H9 (cell line): ENCODE measurements at regions not wholly inside any gene's neighbourhood (a gene's known extent, or its start where the extent isn't known, plus 50 kb on each side); places are given as distances from the start of the nearest gene placed in this dataset.
A peak's percentile ranks its signal among the peaks of the same experiment; 100 is the strongest.

Experiments used
- DNase-seq: peaks from one replicate; pipeline ENCODE4 v3.0.0-alpha.2; 2017
- H2AFZ ChIP-seq: one replicate; pipeline ENCODE4 v1.6.1; 2013; ENCODE audit warnings: mild to moderate bottlenecking, low read length, control low read depth, moderate library complexity
- H2AK5ac ChIP-seq: 2 replicates; pipeline ENCODE4 v1.6.1; 2013; ENCODE audit warnings: low read length, control low read depth, mixed read lengths; ENCODE audit not compliant: insufficient read length
- H2BK120ac ChIP-seq: one replicate; pipeline ENCODE4 v1.6.1; 2013; ENCODE audit warnings: low read depth, mild to moderate bottlenecking, low read length, control low read depth, inconsistent platforms; ENCODE audit not compliant: poor library complexity, severe bottlenecking
- H2BK12ac ChIP-seq: 2 replicates; pipeline ENCODE4 v1.6.1; 2013; ENCODE audit warnings: low read length, control low read depth, mixed read lengths, low read depth; ENCODE audit not compliant: insufficient read length
- H2BK15ac ChIP-seq: 2 replicates; pipeline ENCODE4 v1.6.1; 2013; ENCODE audit warnings: low read depth, low read length, control low read depth
- H2BK20ac ChIP-seq: one replicate; pipeline ENCODE4 v1.6.1; 2013; ENCODE audit warnings: low read depth, mild to moderate bottlenecking, low read length, control low read depth, inconsistent platforms; ENCODE audit not compliant: poor library complexity, severe bottlenecking
- H2BK5ac ChIP-seq: 2 replicates; pipeline ENCODE4 v1.6.1; 2013; ENCODE audit warnings: low read length, control low read depth, mixed read lengths; ENCODE audit not compliant: insufficient read length
- H3K14ac ChIP-seq: 2 replicates; pipeline ENCODE4 v1.6.1; 2013; ENCODE audit warnings: low read length, control low read depth; ENCODE audit not compliant: insufficient read depth
- H3K18ac ChIP-seq: 2 replicates; pipeline ENCODE4 v1.6.1; 2013; ENCODE audit warnings: low read depth, mild to moderate bottlenecking, mixed read lengths, low read length, control low read depth; ENCODE audit not compliant: insufficient read length
- H3K23ac ChIP-seq: 2 replicates; pipeline ENCODE4 v1.6.1; 2013; ENCODE audit warnings: low read length, control low read depth, mixed read lengths, low read depth; ENCODE audit not compliant: insufficient read length
- H3K23me2 ChIP-seq: 2 replicates; pipeline ENCODE4 v1.6.1; 2013; ENCODE audit warnings: low read depth, mild to moderate bottlenecking, mixed read lengths, low read length, control low read depth; ENCODE audit not compliant: insufficient read length, poor library complexity, severe bottlenecking
- H3K27ac ChIP-seq: 2 replicates; pipeline ENCODE4 v1.5.1; 2013; ENCODE audit warnings: low read length, control low read depth, mixed read lengths, low read depth; ENCODE audit not compliant: insufficient read length
- H3K27me3 ChIP-seq: 2 replicates; pipeline ENCODE4 v1.6.1; 2013; ENCODE audit warnings: low read length, control low read depth, inconsistent platforms; ENCODE audit not compliant: insufficient read depth
- H3K4ac ChIP-seq: 2 replicates; pipeline ENCODE4 v1.6.1; 2013; ENCODE audit warnings: low read depth, mild to moderate bottlenecking, control low read depth, inconsistent platforms, low read length, moderate library complexity
- H3K4me1 ChIP-seq: 2 replicates; pipeline ENCODE4 v1.6.1; 2013; ENCODE audit warnings: low read length, control low read depth, inconsistent platforms; ENCODE audit not compliant: insufficient read depth
- H3K4me2 ChIP-seq: 2 replicates; pipeline ENCODE4 v1.6.1; 2013; ENCODE audit warnings: low read length, control low read depth, mixed read lengths; ENCODE audit not compliant: insufficient read length, insufficient read depth
- H3K56ac ChIP-seq: 2 replicates; pipeline ENCODE4 v1.6.1; 2013; ENCODE audit warnings: low read depth, mild to moderate bottlenecking, mixed read lengths, low read length, control low read depth; ENCODE audit not compliant: insufficient read length
- H3K79me1 ChIP-seq: 2 replicates; pipeline ENCODE4 v1.6.1; 2013; ENCODE audit warnings: low read depth, mild to moderate bottlenecking, moderate library complexity, low read length, control low read depth, inconsistent platforms; ENCODE audit not compliant: insufficient read depth, poor library complexity, severe bottlenecking
- H3K79me2 ChIP-seq: 2 replicates; pipeline ENCODE4 v1.6.1; 2013; ENCODE audit warnings: low read length, control low read depth, inconsistent platforms; ENCODE audit not compliant: insufficient read depth
- H3K9ac ChIP-seq: 2 replicates; pipeline ENCODE4 v1.6.1; 2013; ENCODE audit warnings: low read length, control low read depth, mixed read lengths; ENCODE audit not compliant: insufficient read length; ENCODE audit errors: extremely low read depth
- H3K9me3 ChIP-seq: one replicate; pipeline ENCODE4 v1.6.1; 2013; ENCODE audit warnings: low read depth, low read length, inconsistent platforms; ENCODE audit not compliant: control insufficient read depth
- H3T11ph ChIP-seq: one replicate; pipeline ENCODE4 v1.6.1; 2013; ENCODE audit warnings: mild to moderate bottlenecking, low read length, control low read depth, inconsistent platforms
- H4K20me1 ChIP-seq: one replicate; pipeline ENCODE4 v1.6.1; 2013; ENCODE audit not compliant: control insufficient read depth, insufficient read length, insufficient read depth
- H4K5ac ChIP-seq: 2 replicates; pipeline ENCODE4 v1.6.1; 2013; ENCODE audit warnings: low read depth, mild to moderate bottlenecking, mixed read lengths, low read length, control low read depth; ENCODE audit not compliant: insufficient read length
- H4K8ac ChIP-seq: replicated peaks from 2 replicates; pipeline ENCODE4 v1.6.1; 2013; ENCODE audit warnings: low read length, control low read depth, mixed read lengths, low read depth; ENCODE audit not compliant: insufficient read length
- H4K91ac ChIP-seq: 2 replicates; pipeline ENCODE4 v1.6.1; 2013; ENCODE audit warnings: low read depth, mild to moderate bottlenecking, moderate library complexity, mixed read lengths, low read length, control low read depth; ENCODE audit not compliant: insufficient read length
- H3K27ac Mint-ChIP-seq, 3 experiments: 2 replicates in 2 of 3; 3 replicates in 1 of 3; pipeline ENCODE4 v1.8.0; 2020 to 2021; ENCODE audit warnings: mixed read lengths in 3 of 3, mild to moderate bottlenecking in 1 of 3, moderate library complexity in 1 of 3
- H3K27me3 Mint-ChIP-seq: 2 replicates; pipeline ENCODE4 v1.8.0; 2021; ENCODE audit warnings: low read depth, mild to moderate bottlenecking, moderate library complexity, mixed read lengths
- H3K36me3 Mint-ChIP-seq, 3 experiments: 2 replicates in 2 of 3; 3 replicates in 1 of 3; pipeline ENCODE4 v1.8.0; 2020 to 2021; ENCODE audit warnings: low read depth in 3 of 3, mixed read lengths in 3 of 3; ENCODE audit not compliant: insufficient read depth in 1 of 3
- H3K4me1 Mint-ChIP-seq, 2 experiments: 2 replicates each; pipeline ENCODE4 v1.8.0; 2020; ENCODE audit warnings: mixed read lengths in 2 of 2
- H3K4me3 Mint-ChIP-seq, 2 experiments: 2 replicates in 1 of 2; 3 replicates in 1 of 2; pipeline ENCODE4 v1.8.0; 2020 to 2021; ENCODE audit warnings: mild to moderate bottlenecking in 2 of 2, mixed read lengths in 2 of 2, moderate library complexity in 1 of 2
- H3K9me3 Mint-ChIP-seq, 2 experiments: 2 replicates in 1 of 2; 3 replicates in 1 of 2; pipeline ENCODE4 v1.8.0; 2020; ENCODE audit warnings: mild to moderate bottlenecking in 2 of 2, mixed read lengths in 2 of 2, moderate library complexity in 1 of 2
- WGBS: extraction: QIAGEN DNeasy Blood & Tissue Kit; methylation state at CpG from one replicate; pipeline ENCODE4 v1.1.7; 2013; ENCODE audit warnings: missing lambda C conversion rate, low lambda C conversion rate, mixed read lengths; ENCODE audit not compliant: insufficient read length; ENCODE audit errors: extremely low coverage; 5-methylcytosine and 5-hydroxymethylcytosine counted together
- TF ChIP-seq, protein P1 (sequence below): fragments of 200-600 bp; sonication (generic); conservative IDR thresholded peaks from 3 replicates; pipeline ENCODE4 v1.8.0; 2021; ENCODE audit warnings: antibody characterized with exemption, mild to moderate bottlenecking

- 0 out of 2 replicates have a peak, but pooled peaks cover 2% of the 10 kb centered on the region for H3K27me3 Mint-ChIP-seq
- Histone ChIP-seq H2BK120ac (no peak overlapping the region), H2BK5ac (no peak overlapping the region), H3K56ac (no peak overlapping the region), H3K23me2 (no peaks in the 10 kb centered on the region), H4K91ac (no peak overlapping the region), H3T11ph (no peak overlapping the region), H3K79me2 (no peaks in the 10 kb centered on the region), H4K8ac (no peak overlapping the region), H2BK12ac (no peak overlapping the region), H3K27ac (no peak overlapping the region), H3K23ac (no peak overlapping the region), H2BK20ac (no peak overlapping the region), H4K5ac (no peak overlapping the region), H3K14ac (peak overlapping the region; percentile 13; the same call in 1 of the 2 replicates), H3K4me1 (no peaks in the 10 kb centered on the region; the same call in 1 of the 2 replicates), H3K27me3 (no peaks in the 10 kb centered on the region), H3K18ac (no peak overlapping the region), H3K9ac (no peak overlapping the region), H3K79me1 (no peaks in the 10 kb centered on the region), H3K4ac (no peak overlapping the region), H3K9me3 (no peaks in the 10 kb centered on the region), H3K4me2 (no peak overlapping the region), H2BK15ac (no peak overlapping the region), H2AK5ac (no peak overlapping the region), H2AFZ (no peak overlapping the region), H4K20me1 (no peaks in the 10 kb centered on the region)
- H3K4me3 Mint-ChIP-seq: no peak overlapping the region
- DNase-seq: no peak
- no peaks in the 10 kb centered on the region for H3K36me3 Mint-ChIP-seq
- no peaks in the 10 kb centered on the region for H3K9me3 Mint-ChIP-seq
- no peak overlapping the region; a peak in 2 of 7 replicates for H3K27ac Mint-ChIP-seq
- TF ChIP-seq, protein P1, sequence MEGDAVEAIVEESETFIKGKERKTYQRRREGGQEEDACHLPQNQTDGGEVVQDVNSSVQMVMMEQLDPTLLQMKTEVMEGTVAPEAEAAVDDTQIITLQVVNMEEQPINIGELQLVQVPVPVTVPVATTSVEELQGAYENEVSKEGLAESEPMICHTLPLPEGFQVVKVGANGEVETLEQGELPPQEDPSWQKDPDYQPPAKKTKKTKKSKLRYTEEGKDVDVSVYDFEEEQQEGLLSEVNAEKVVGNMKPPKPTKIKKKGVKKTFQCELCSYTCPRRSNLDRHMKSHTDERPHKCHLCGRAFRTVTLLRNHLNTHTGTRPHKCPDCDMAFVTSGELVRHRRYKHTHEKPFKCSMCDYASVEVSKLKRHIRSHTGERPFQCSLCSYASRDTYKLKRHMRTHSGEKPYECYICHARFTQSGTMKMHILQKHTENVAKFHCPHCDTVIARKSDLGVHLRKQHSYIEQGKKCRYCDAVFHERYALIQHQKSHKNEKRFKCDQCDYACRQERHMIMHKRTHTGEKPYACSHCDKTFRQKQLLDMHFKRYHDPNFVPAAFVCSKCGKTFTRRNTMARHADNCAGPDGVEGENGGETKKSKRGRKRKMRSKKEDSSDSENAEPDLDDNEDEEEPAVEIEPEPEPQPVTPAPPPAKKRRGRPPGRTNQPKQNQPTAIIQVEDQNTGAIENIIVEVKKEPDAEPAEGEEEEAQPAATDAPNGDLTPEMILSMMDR: no peak
- no CpG with 5 or more reads among the region's 9 CpGs for WGBS
- H3K4me1 Mint-ChIP-seq: peaks cover 5 to 8% of the 10 kb centered on the region in 2 experiments
Measured at GRCh38 chr5:159819591-159820411, 96.5 kb upstream of the ADRA1B start.
